ENCODE measurements at regions not wholly inside any gene's neighbourhood (a gene's known extent, or its start where the extent isn't known, plus 50 kb on each side); places are given as distances from the start of the nearest gene placed in this dataset.

GRCh38 chr5:89283728-89284493, 400.9 kb upstream of the MEF2C start:
- Histone ChIP-seq H3K4me2 (ENCODE audit: insufficient read depth, low read length) (no peak overlapping the region), H3K4me1 (ENCODE audit: control insufficient read depth, extremely low read depth, insufficient read depth, low read length) (no peaks in the 10 kb centered on the region), H3K9me1 (replicated peaks; ENCODE audit: control insufficient read depth, extremely low read depth, insufficient read depth, low read length) (no peaks in the 10 kb centered on the region), H4K20me1 (replicated peaks; ENCODE audit: control insufficient read depth, extremely low read depth, insufficient read depth, low read length) (no peaks in the 10 kb centered on the region), H2AFZ (ENCODE audit: low read depth, low read length) (no peak overlapping the region), H3K79me2 (ENCODE audit: control insufficient read depth, insufficient read depth, low read length) (no peaks in the 10 kb centered on the region), H3K27me3 (ENCODE audit: control insufficient read depth in 2 of 2, insufficient read depth in 2 of 2, low read length in 2 of 2) (no peaks in the 10 kb centered on the region), H3K27ac (ENCODE audit: insufficient read depth, low read depth, low read length) (no peak overlapping the region), H3K9ac (replicated peaks; ENCODE audit: extremely low read depth, insufficient read depth, low read length) (no peak overlapping the region), H3K36me3 (ENCODE audit: control insufficient read depth in 2 of 2, extremely low read depth in 1 of 2, insufficient read depth in 2 of 2, low read length in 2 of 2) (no peaks in the 10 kb centered on the region), H3K4me3 (replicated peaks in 1 of 3; ENCODE audit: insufficient read depth in 1 of 3, low read depth in 1 of 3, low read length in 3 of 3) (no peak overlapping the region), H3K9me3 (replicated peaks; ENCODE audit: control insufficient read depth, insufficient read depth, low read length) (no peaks in the 10 kb centered on the region)
- intact Hi-C loops (cut with micrococcal nuclease) (no loop called here), dilution Hi-C loops (cut with MboI; ENCODE audit: extremely low pct_ligation_motif_present, low sequenced_read_pairs) (no loop called here)
- DNase-seq (ENCODE audit: low read depth, low spot score), result no peak
- no peak for FAIRE-seq
- TF ChIP-seq MYC (IDR thresholded peaks at IDR 0.05; ENCODE audit: low read depth, low read length) (no peak), CTCF (IDR thresholded peaks at IDR 0.05; ENCODE audit: extremely low read depth in 1 of 2, insufficient read depth in 1 of 2, low read depth in 1 of 2, low read length in 2 of 2) (no peak), POLR2A (IDR thresholded peaks at IDR 0.05; ENCODE audit: low read depth, low read length) (no peak), EZH2 (IDR thresholded peaks at IDR 0.05; ENCODE audit: borderline replicate concordance, low read depth, low read length, severe bottlenecking) (no peak), MAX (IDR thresholded peaks at IDR 0.05; ENCODE audit: insufficient read depth, insufficient read length) (no peak), FOS (IDR thresholded peaks at IDR 0.05; ENCODE audit: borderline replicate concordance, insufficient read depth, low read length) (no peak), POLR2AphosphoS5 (IDR thresholded peaks at IDR 0.05; ENCODE audit: insufficient read depth, low read depth, low read length) (no peak), JUN (IDR thresholded peaks at IDR 0.05; ENCODE audit: borderline replicate concordance, insufficient read depth, insufficient read length, low read depth) (no peak), GATA2 (IDR thresholded peaks at IDR 0.05; ENCODE audit: insufficient read depth, insufficient read length, low read depth, low read length) (no peak)
- BruUV-seq (replicated peaks), result no TSS peak
- POLR2A ChIA-PET, result no interaction called here
- CTCF ChIA-PET, result no interaction called here

Measured in endothelial cell of umbilical vein (primary cell).